Dendritic cell treated with granulocyte-macrophage colony-stimulating factor and Interleukin-4, amounts not matched to agents 40 ng/mL and 50 ng/mL, for 4 days (primary cell): ENCODE measurements at regions not wholly inside any gene's neighbourhood (a gene's known extent, or its start where the extent isn't known, plus 50 kb on each side); places are given as distances from the start of the nearest gene placed in this dataset.
"Not testable (repeated sequence)": the region's sequence is repeated elsewhere in the genome, so short reads cannot be mapped to it uniquely, and the experiment has no call there.

Experiments used
- H3K27ac Mint-ChIP-seq: one replicate; pipeline ENCODE4 v1.8.0; 2022; ENCODE audit warnings: mild to moderate bottlenecking, mixed read lengths
- H3K27me3 Mint-ChIP-seq: one replicate; pipeline ENCODE4 v1.8.0; 2022; ENCODE audit warnings: mild to moderate bottlenecking, mixed read lengths
- H3K36me3 Mint-ChIP-seq: one replicate; pipeline ENCODE4 v1.8.0; 2022; ENCODE audit warnings: low read depth, mixed read lengths
- H3K4me1 Mint-ChIP-seq: one replicate; pipeline ENCODE4 v1.8.0; 2022; ENCODE audit warnings: low read depth, mixed read lengths
- H3K4me3 Mint-ChIP-seq: one replicate; pipeline ENCODE4 v1.8.0; 2022; ENCODE audit warnings: mild to moderate bottlenecking, moderate library complexity, mixed read lengths
- H3K9me3 Mint-ChIP-seq: one replicate; pipeline ENCODE4 v1.8.0; 2022; ENCODE audit warnings: mixed read lengths
- intact Hi-C: fragments of 100-400 bp; cut with micrococcal nuclease; formaldehyde crosslinking; loops from one replicate; pipeline ENCODE4 v1.15.0; 2022

DNA sequence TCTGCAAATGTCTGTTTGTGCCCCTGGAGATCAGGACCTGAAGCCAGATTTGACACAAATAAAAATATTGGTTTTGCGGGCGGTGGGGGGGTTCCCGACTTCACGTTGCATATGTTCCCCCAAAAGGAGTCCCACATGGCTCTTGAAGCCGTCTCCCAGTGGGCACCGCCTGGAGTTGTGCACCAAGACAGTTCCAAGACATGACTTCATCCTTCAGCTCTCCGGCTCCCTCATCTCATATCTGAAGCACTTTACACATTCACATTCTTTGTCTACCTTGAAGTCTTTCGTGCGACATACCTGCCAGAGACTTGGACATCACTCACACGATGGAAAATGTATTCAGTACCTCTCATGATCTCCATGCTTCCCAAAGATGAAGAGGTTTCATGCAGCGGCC, 362.8 kb upstream of the FOXK1 start:
- intact Hi-C loops: no loop called here
- no peak overlapping the region for H3K27ac Mint-ChIP-seq
- no peaks in the 10 kb centered on the region for H3K27me3 Mint-ChIP-seq
- H3K4me1 Mint-ChIP-seq: no peaks in the 10 kb centered on the region
- H3K36me3 Mint-ChIP-seq: no peaks in the 10 kb centered on the region
- H3K4me3 Mint-ChIP-seq: no peak overlapping the region
- H3K9me3 Mint-ChIP-seq: peaks cover 52% of the 10 kb centered on the region

DNA sequence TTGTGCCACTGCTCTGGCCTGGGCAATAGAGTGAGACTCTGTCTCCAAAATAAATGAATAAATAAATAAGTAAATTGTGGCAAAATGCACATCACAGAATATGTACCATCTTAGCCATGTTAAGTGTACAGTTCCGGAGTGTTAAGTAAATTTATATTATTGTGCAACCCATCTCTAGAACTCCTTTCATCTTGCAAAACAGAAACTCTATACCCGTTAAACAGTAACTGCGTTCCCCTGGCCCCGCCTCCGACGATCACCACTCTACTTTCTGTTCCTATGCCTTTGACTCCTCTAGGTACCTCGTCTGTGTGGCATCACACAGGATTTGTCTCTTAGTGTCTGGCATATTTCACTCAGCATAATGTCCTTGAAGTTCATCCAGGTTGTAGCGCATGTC, 356.4 kb upstream of the FOXK1 start:
- Mint-ChIP-seq H3K36me3 (no peaks in the 10 kb centered on the region), H3K4me1 (no peaks in the 10 kb centered on the region), H3K27me3 (no peaks in the 10 kb centered on the region), H3K27ac (no peak overlapping the region), H3K4me3 (no peak overlapping the region), H3K9me3 (peaks cover 32% of the 10 kb centered on the region)
- intact Hi-C loops: no loop called here

DNA sequence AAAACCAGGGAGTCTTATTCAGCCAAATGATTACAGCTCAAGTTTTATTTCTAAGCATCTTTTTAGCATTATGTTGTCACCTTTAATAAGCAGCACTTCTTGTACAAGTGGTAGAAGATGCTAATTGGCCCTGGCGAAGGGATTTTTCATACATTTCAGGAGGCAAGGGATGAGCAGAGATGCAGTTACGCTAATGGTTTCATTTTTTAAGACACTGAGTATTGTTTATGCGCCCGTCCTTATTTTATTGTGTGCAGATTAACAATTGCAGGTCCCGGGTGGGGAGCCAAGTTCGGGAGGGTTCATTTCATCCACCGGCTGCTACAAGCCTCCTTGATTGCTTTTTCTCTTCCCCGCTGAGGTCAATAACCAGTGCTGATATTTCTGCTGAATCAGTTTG, 350.4 kb upstream of the FOXK1 start:
- peaks cover 24% of the 10 kb centered on the region for H3K9me3 Mint-ChIP-seq
- no peaks in the 10 kb centered on the region for H3K27me3 Mint-ChIP-seq
- no peaks in the 10 kb centered on the region for H3K36me3 Mint-ChIP-seq
- H3K4me3 Mint-ChIP-seq: no peak overlapping the region
- intact Hi-C loops: no loop called here
- H3K4me1 Mint-ChIP-seq: no peaks in the 10 kb centered on the region
- no peak overlapping the region for H3K27ac Mint-ChIP-seq

DNA sequence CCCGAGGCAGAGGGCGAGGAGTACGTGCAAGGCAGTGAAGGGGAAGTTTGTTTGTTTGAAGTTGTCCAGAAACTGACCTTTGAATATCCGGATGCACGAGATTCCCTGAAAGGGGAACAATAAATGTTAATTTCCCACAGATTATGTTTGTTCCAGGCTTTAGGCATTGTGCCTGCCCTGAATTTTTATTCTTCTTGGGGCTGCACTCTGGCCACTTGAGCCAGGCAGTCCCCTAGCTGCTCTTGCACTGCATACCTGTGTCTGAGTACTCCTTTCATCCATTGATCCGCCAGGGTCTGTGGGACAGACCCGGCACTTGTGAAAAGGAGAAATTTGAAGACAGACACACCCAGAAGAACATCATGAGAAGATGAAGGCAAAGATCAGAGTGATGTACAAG, 343.5 kb upstream of the FOXK1 start:
- Mint-ChIP-seq H3K4me3 (no peak overlapping the region), H3K27me3 (no peaks in the 10 kb centered on the region), H3K4me1 (no peaks in the 10 kb centered on the region), H3K9me3 (peaks cover 80% of the 10 kb centered on the region), H3K27ac (no peak overlapping the region), H3K36me3 (no peaks in the 10 kb centered on the region)
- intact Hi-C loops: no loop called here

DNA sequence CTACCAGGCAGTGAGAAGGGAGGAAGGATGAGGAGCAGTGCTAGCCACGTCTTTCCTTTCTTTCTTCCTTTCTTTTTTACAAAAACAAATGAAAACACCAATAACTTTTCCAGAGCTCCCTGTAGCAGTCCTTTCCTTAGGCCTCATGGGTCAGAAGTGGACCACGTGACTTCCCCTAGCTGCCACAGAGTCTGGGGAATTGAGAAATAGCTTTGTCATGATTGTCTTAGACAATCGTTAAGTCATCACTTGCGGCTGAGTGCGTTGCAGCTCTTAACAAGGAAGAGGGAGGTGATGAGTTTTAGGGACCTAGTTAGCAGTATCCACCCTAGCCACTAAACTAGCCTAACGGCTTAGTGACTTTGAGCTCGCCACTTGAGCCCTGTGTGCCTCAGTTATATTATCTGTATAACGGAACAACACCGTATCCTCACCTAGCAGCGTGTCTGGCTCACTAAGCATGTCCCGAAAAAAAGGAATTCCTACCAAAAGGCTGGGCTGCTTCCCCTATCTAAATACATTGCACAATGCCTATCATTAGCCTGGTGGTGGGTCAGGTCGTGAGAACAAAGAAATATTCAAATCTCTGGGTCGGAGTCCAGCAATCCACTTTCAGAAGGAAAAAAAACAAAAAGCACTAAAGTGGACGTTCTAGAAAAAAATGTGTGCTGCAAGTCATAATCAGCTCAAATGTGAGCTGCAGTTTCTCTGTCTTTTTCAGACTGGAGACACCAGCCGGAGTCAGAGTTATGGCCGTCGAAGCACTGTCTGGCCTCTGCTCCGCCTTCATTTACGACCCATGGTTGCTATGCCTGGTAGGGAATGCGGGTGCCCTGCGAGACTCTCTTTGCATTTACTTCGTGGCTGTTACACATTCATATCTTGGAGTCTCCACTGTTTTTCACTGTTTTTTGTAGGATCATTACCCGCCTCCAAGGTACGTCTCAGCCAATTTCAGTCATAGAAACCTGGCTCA, 338.5 kb upstream of the FOXK1 start:
- intact Hi-C loops: no loop called here
- no peak overlapping the region for H3K4me3 Mint-ChIP-seq
- peaks cover 75% of the 10 kb centered on the region for H3K9me3 Mint-ChIP-seq
- no peaks in the 10 kb centered on the region for H3K4me1 Mint-ChIP-seq
- H3K27ac Mint-ChIP-seq: no peak overlapping the region
- H3K36me3 Mint-ChIP-seq: no peaks in the 10 kb centered on the region
- no peaks in the 10 kb centered on the region for H3K27me3 Mint-ChIP-seq

DNA sequence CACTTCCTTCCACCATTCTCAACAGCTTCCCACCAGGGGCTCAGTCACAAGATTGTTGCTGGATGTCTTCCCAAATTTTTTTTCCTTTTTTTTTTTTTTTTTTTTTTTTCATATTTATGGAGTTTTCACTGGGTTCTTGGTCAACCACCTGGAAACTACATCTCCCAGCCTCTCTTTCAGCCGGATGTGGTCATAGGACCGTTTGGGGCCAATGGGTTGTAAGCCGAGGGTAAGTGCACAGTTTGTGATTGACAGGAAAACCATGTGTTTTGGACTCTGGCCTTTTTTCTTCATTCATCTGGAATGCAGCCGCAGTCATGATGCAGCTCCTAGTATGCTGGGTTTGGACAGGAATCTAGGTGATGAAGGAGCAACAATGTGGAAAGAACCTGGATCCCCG, 337.1 kb upstream of the FOXK1 start:
- H3K4me1 Mint-ChIP-seq: no peaks in the 10 kb centered on the region

DNA sequence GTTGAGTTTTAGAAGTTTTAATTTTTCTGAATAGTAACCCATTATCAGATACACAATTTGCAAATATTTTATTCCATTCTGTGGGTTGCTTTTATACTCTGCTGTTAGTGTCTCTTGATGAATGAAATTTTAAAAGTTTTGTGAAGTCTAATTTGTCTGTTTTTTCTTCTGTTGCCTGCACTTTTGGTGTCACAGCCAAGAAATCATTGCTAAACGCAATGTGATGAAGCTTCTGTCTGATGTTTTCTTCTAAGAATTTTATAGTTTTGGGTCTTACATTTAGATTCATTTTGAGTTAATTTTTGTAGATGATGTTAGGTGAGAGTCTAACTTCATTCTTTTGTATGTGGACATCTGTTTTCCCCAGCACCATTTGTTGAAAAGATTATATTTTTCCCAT, 330.0 kb upstream of the FOXK1 start:
- H3K27ac Mint-ChIP-seq: no peak overlapping the region

More for the DNA sequence above, 337.1 kb upstream of the FOXK1 start:
- H3K4me3 Mint-ChIP-seq: no peak overlapping the region
- peaks cover 70% of the 10 kb centered on the region for H3K9me3 Mint-ChIP-seq
- H3K27me3 Mint-ChIP-seq: no peaks in the 10 kb centered on the region
- H3K36me3 Mint-ChIP-seq: no peaks in the 10 kb centered on the region
- intact Hi-C loops: no loop called here
- no peak overlapping the region for H3K27ac Mint-ChIP-seq

DNA sequence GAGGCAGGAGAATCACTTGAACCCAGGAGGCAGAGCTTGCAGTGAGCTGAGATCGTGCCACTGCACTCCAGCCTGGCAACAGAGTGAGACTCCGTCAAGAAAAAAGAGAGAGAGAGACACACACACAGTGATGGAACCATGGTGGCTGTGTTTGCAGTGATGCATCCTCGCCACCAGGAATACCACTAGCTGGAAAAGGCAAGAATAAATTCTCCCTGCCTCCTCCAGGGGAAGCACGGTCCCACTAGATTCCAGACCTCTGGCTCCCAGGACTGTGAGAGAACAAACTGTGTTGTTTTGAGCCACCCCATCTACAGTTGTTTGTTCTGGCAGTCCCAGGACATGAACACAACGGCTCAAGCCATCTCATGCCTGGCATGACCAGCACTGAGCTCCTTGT, 320.3 kb upstream of the FOXK1 start:
- Mint-ChIP-seq H3K27me3 (no peaks in the 10 kb centered on the region), H3K9me3 (peaks cover 27% of the 10 kb centered on the region), H3K36me3 (no peaks in the 10 kb centered on the region), H3K4me3 (no peak overlapping the region), H3K4me1 (no peaks in the 10 kb centered on the region), H3K27ac (no peak overlapping the region)
- intact Hi-C loops: no loop called here

More for the DNA sequence above, 330.0 kb upstream of the FOXK1 start:
- intact Hi-C loops: no loop called here
- Mint-ChIP-seq H3K36me3 (no peaks in the 10 kb centered on the region), H3K27me3 (no peaks in the 10 kb centered on the region), H3K9me3 (peaks cover 71% of the 10 kb centered on the region), H3K4me1 (no peaks in the 10 kb centered on the region), H3K4me3 (no peak overlapping the region)

DNA sequence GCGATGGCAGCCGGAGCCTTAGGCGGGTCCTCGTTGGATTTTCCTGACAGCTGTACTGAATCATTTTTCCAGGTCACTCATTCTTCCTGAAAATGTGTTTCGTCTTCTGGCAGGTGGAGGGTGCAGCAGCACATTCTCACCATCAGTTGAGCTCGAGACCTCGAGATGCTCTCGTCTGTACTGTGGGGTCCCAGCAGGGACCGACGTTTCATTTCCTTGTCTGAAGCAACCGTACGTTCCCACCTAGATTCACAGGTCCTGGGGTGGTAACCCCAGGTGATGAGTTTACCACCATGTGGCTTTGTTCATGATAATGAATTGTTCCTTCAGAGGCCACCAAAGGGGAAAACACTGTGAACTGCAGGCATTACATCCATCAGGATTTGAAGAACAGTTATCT, 298.5 kb upstream of the FOXK1 start:
- no peaks in the 10 kb centered on the region for H3K4me1 Mint-ChIP-seq
- H3K36me3 Mint-ChIP-seq: no peaks in the 10 kb centered on the region
- H3K4me3 Mint-ChIP-seq: no peak overlapping the region
- no peaks in the 10 kb centered on the region for H3K27me3 Mint-ChIP-seq
- no peak overlapping the region for H3K27ac Mint-ChIP-seq
- H3K9me3 Mint-ChIP-seq: peaks cover 50% of the 10 kb centered on the region
- intact Hi-C loops: no loop called here

DNA sequence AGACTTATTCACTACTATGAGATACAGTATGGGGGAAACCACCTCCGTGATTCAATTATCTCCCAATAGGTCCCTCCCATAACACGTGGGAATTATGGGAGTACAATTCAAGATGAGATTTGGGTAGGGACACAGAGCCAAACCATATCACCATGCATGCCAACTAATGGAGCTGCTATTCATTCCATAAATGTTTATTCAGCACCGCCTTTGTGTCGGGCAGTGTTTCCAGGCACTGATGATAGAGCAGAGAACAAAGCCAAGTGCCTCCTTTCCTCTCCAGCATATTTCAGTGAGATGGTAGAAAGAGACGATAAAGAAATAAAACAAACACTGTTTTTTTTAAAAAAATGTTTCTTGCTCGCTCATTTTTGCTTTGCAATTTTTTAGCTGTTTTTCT, 295.9 kb upstream of the FOXK1 start:
- Mint-ChIP-seq H3K27ac (no peak overlapping the region), H3K9me3 (peaks cover 59% of the 10 kb centered on the region), H3K36me3 (no peaks in the 10 kb centered on the region), H3K4me3 (no peak overlapping the region), H3K4me1 (no peaks in the 10 kb centered on the region), H3K27me3 (no peaks in the 10 kb centered on the region)
- intact Hi-C loops: no loop called here

DNA sequence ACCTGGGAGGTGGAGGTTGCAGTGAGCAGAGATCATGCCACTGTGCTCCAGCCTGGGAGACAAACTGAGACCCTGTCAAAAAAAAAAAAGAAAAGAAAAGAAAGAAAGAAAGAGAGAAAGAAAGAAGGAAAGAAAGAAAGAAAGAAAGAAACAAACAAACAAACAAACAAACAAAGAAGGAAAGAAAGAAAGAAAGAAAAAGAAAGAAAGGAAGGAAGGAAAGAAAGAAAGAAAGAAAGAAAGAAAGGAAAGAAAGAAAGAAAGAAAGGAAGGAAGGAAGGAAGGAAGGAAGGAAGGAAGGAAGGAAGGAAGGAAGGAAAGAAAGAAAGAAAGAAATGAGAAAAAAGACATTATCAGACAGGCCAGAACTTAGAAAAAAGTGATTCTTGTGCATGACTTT, 291.0 kb upstream of the FOXK1 start:
- peaks cover 55% of the 10 kb centered on the region for H3K9me3 Mint-ChIP-seq
- H3K4me3 Mint-ChIP-seq, H3K4me1 Mint-ChIP-seq, intact Hi-C loops, H3K36me3 Mint-ChIP-seq, H3K27me3 Mint-ChIP-seq, H3K27ac Mint-ChIP-seq: not testable (repeated sequence)

DNA sequence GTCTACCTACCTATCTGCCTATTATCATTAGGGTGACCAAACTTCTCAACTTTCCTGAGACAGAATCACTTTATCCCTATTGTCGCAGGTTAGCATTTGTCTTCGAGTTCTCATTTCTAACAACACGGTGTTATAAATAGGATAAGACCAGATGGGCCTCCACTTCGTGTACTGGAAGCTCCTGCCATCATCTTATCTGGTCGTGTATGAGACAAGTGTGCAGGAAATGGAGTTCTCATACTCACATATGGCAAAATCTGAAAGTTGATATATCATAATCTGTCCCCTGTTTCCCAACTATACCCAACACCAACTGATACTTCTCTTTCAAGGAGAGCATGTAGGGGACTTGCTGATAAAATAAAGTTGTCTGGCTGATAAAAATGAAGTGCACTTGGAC, 287.4 kb upstream of the FOXK1 start:
- Mint-ChIP-seq H3K9me3 (peaks cover 51% of the 10 kb centered on the region), H3K27ac (no peak overlapping the region), H3K4me3 (no peak overlapping the region), H3K4me1 (no peaks in the 10 kb centered on the region), H3K36me3 (no peaks in the 10 kb centered on the region), H3K27me3 (no peaks in the 10 kb centered on the region)
- intact Hi-C loops: no loop called here

DNA sequence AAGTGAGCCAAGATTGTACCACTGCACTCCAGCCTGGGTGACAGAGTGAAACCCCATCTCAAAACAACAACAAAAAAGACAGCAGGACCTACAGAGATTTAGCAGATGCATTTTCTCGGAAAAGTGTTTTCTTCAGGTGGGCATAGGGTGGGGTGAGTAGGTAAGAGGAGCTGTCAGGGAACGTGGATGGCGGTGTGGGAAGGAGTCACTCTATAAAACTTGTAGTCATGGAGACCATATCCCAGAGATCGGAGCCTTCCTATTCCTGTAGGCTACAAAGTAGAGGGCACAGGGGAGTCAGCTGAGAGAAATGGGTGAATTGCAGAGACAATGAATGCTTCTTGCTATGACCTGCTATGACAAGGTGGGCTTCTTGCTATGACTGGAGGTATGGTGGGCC, 283.0 kb upstream of the FOXK1 start:
- Mint-ChIP-seq H3K9me3 (peaks cover 55% of the 10 kb centered on the region), H3K4me3 (no peak overlapping the region), H3K27me3 (no peaks in the 10 kb centered on the region), H3K4me1 (no peaks in the 10 kb centered on the region), H3K27ac (no peak overlapping the region), H3K36me3 (no peaks in the 10 kb centered on the region)
- intact Hi-C loops: no loop called here

DNA sequence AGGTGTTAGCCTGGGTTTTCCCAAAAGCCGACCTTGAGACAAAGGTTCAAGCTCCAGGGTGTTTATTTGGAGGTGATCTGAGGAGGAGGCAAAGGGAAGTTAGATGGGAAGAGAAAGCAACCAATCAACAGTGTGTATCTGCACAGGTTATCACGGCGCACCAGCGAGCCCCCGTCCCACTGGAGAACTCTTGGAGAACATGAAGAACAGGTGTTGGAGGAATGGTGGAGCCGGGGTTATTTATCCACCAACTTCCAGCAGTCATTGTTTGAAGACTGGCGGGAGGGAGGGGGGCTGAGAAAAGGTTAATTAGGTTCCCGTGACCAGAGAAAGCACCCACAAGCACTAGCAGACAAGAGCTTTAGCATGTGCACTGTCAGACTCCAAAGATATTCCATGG, 282.5 kb upstream of the FOXK1 start:
- H3K36me3 Mint-ChIP-seq: no peaks in the 10 kb centered on the region
- H3K4me1 Mint-ChIP-seq: no peaks in the 10 kb centered on the region
- H3K4me3 Mint-ChIP-seq: no peak overlapping the region
- intact Hi-C loops: no loop called here
- no peak overlapping the region for H3K27ac Mint-ChIP-seq
- H3K27me3 Mint-ChIP-seq: no peaks in the 10 kb centered on the region
- H3K9me3 Mint-ChIP-seq: peaks cover 55% of the 10 kb centered on the region
